A549 (cell line): ENCODE measurements at regions not wholly inside any gene's neighbourhood (a gene's known extent, or its start where the extent isn't known, plus 50 kb on each side); places are given as distances from the start of the nearest gene placed in this dataset.

Experiments
- ATAC-seq, 2 experiments: fragments of 200-7000 bp in 1 of 2; fragments of >200 bp in 1 of 2; cut with Nextera tagmentation in 1 of 2; cut with Tn5 transposase in 1 of 2; 3 replicates each; pipeline versions ENCODE4 v1.8.0 to v1.9.1; 2018 to 2020; ENCODE audit warnings: mild to moderate bottlenecking in 1 of 2, moderate library complexity in 1 of 2
- CTCF ChIA-PET: fragments of 300-600 bp; sonication (Branson Sonifier 250); formaldehyde crosslinking; extraction: SDS; loops from one replicate; lab custom pipeline; 2021; ENCODE audit warnings: antibody characterized with exemption, inconsistent platforms; lab: Yijun Ruan, JAX
- POLR2A ChIA-PET: fragments of 350-600 bp; formaldehyde crosslinking; extraction: SDS; loops from one replicate; lab custom pipeline; 2021; ENCODE audit warnings: antibody characterized with exemption, inconsistent platforms; lab: Yijun Ruan, JAX
- DNase-seq, 2 experiments: peaks; one replicate each; pipeline versions ENCODE4 v3.0.0 to v3.0.0-alpha.2; 2011 to 2016; ENCODE audit warnings: low read depth in 1 of 2, low spot score in 1 of 2
- FAIRE-seq: peaks from 2 replicates; lab custom pipeline; 2011; peaks lifted over from hg19 to GRCh38; lab: Jason Lieb, UNC
- H3K27ac ChIP-seq, 2 experiments: fragments of >200 bp; sonication (Bioruptor Twin); formaldehyde crosslinking; 3 replicates each; pipeline ENCODE4 v1.5.1; 2016 to 2017
- H3K4me1 ChIP-seq: fragments of >200 bp; sonication (Bioruptor Twin); formaldehyde crosslinking; 3 replicates; pipeline ENCODE4 v1.6.1; 2016
- H3K4me2 ChIP-seq: fragments of >200 bp; sonication (Bioruptor Twin); formaldehyde crosslinking; 3 replicates; pipeline ENCODE4 v1.6.1; 2016
- H3K4me3 ChIP-seq: fragments of >200 bp; sonication (Bioruptor Twin); formaldehyde crosslinking; 3 replicates; pipeline ENCODE4 v1.5.1; 2016
- H3K9me3 ChIP-seq: fragments of >200 bp; sonication (Bioruptor Twin); formaldehyde crosslinking; 3 replicates; pipeline ENCODE4 v1.6.1; 2016
- ATOH8 ChIP-seq: fragments of 250-450 bp; sonication (Bioruptor Pico); IDR thresholded peaks from 2 replicates; pipeline ENCODE4 v1.5.0; 2020; ENCODE audit warnings: low read depth, mild to moderate bottlenecking, moderate library complexity
- BHLHE40 ChIP-seq: IDR thresholded peaks from 2 replicates; pipeline ENCODE4 v1.6.1; 2012; ENCODE audit warnings: low read depth, low read length, inconsistent platforms
- CBX8 ChIP-seq: fragments of 200-600 bp; sonication (generic); IDR thresholded peaks from 2 replicates; pipeline ENCODE4 v1.6.1; 2016
- CHD2 ChIP-seq: fragments of 150-350 bp; IDR thresholded peaks from 2 replicates; pipeline ENCODE4 v1.6.1; 2014; ENCODE audit warnings: low read length; ENCODE audit not compliant: partially characterized antibody
- CHD4 ChIP-seq: fragments of 200-600 bp; sonication (generic); IDR thresholded peaks from 2 replicates; pipeline ENCODE4 v1.6.1; 2016; ENCODE audit warnings: antibody characterized with exemption, mild to moderate bottlenecking, borderline replicate concordance
- ESRRA ChIP-seq: fragments of 150-350 bp; IDR thresholded peaks from 2 replicates; pipeline ENCODE4 v1.6.1; 2014; ENCODE audit warnings: mild to moderate bottlenecking, low read length, borderline replicate concordance
- GATA3 ChIP-seq: IDR thresholded peaks from 2 replicates; pipeline ENCODE4 v1.6.1; 2012; ENCODE audit warnings: borderline replicate concordance
- HDAC2 ChIP-seq: fragments of 200-600 bp; sonication (generic); IDR thresholded peaks from 2 replicates; pipeline ENCODE4 v1.6.1; 2016
- HMGXB4 ChIP-seq: fragments of 250-450 bp; sonication (Bioruptor Pico); IDR thresholded peaks from 2 replicates; pipeline ENCODE4 v1.5.0; 2021; ENCODE audit warnings: mild to moderate bottlenecking, moderate library complexity, borderline replicate concordance
- KDM1A ChIP-seq: fragments of 200-600 bp; sonication (generic); IDR thresholded peaks from 2 replicates; pipeline ENCODE4 v1.6.1; 2016; ENCODE audit warnings: low read depth, mild to moderate bottlenecking
- KDM5A ChIP-seq: fragments of 200-600 bp; sonication (generic); IDR thresholded peaks from 2 replicates; pipeline ENCODE4 v1.6.1; 2016; ENCODE audit warnings: antibody characterized with exemption, mild to moderate bottlenecking
- NFE2L2 ChIP-seq: fragments of 150-350 bp; conservative IDR thresholded peaks from 2 replicates; pipeline ENCODE4 v1.6.1; 2014; ENCODE audit warnings: low read length
- POLR2A ChIP-seq: IDR thresholded peaks from 2 replicates; pipeline ENCODE4 v1.6.1; 2012; ENCODE audit warnings: mild to moderate bottlenecking, low read length
- RARB ChIP-seq: fragments of 250-450 bp; sonication (Bioruptor Pico); IDR thresholded peaks from 2 replicates; pipeline ENCODE4 v1.8.0; 2021; ENCODE audit warnings: mild to moderate bottlenecking, moderate library complexity
- SMC3 ChIP-seq: fragments of >200 bp; sonication (Bioruptor Twin); formaldehyde crosslinking; IDR thresholded peaks from 3 replicates; pipeline ENCODE4 v1.6.1; 2018; ENCODE audit warnings: inconsistent platforms
- USF2 ChIP-seq: fragments of 450-650 bp; IDR thresholded peaks from 2 replicates; pipeline ENCODE4 v1.6.1; 2014; ENCODE audit warnings: antibody characterized with exemption
- ZC3H11A ChIP-seq: fragments of 450-650 bp; IDR thresholded peaks from 2 replicates; pipeline ENCODE4 v1.6.1; 2014; ENCODE audit warnings: antibody characterized with exemption, mild to moderate bottlenecking
- ZFP36 ChIP-seq: fragments of 450-650 bp; IDR thresholded peaks from 2 replicates; pipeline ENCODE4 v1.6.1; 2014; ENCODE audit warnings: borderline replicate concordance; ENCODE audit not compliant: partially characterized antibody
- ZNF302 ChIP-seq: fragments of 250-450 bp; sonication (Bioruptor Pico); IDR thresholded peaks from 2 replicates; pipeline ENCODE4 v1.9.0; 2021; ENCODE audit warnings: inconsistent platforms, mild to moderate bottlenecking, moderate library complexity
- WGBS: methylation state at CpG from one replicate; pipeline ENCODE4 v1.1.6; 2017; ENCODE audit errors: missing lambda C conversion rate; 5-methylcytosine and 5-hydroxymethylcytosine counted together
- TF ChIP-seq, protein P1 (sequence below): fragments of 150-350 bp; IDR thresholded peaks from 2 replicates; pipeline ENCODE4 v1.6.1; 2014; ENCODE audit warnings: low read depth, mild to moderate bottlenecking, low read length
- TF ChIP-seq, protein P2 (sequence below): fragments of >200 bp; sonication (Bioruptor Twin); formaldehyde crosslinking; IDR thresholded peaks from 3 replicates; pipeline ENCODE4 v1.5.1; 2016

GRCh38 chr13:56271686-56272085 is 869.0 kb upstream of the PRR20A start:
- ChIA-PET POLR2A (no interaction called here), CTCF (no interaction called here)
- TF ChIP-seq CBX8 (no peak), SMC3 (no peak), KDM1A (no peak), ATOH8 (CRISPR knock-in tag) (no peak), GATA3 (no peak), HMGXB4 (no peak), KDM5A (no peak), ZFP36 (no peak), CHD2 (no peak), NFE2L2 (no peak), USF2 (no peak), RARB (CRISPR knock-in tag) (no peak), POLR2A (no peak)
- TF ChIP-seq, protein P1, sequence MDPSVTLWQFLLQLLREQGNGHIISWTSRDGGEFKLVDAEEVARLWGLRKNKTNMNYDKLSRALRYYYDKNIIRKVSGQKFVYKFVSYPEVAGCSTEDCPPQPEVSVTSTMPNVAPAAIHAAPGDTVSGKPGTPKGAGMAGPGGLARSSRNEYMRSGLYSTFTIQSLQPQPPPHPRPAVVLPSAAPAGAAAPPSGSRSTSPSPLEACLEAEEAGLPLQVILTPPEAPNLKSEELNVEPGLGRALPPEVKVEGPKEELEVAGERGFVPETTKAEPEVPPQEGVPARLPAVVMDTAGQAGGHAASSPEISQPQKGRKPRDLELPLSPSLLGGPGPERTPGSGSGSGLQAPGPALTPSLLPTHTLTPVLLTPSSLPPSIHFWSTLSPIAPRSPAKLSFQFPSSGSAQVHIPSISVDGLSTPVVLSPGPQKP: no peak
- TF ChIP-seq, protein P2, sequence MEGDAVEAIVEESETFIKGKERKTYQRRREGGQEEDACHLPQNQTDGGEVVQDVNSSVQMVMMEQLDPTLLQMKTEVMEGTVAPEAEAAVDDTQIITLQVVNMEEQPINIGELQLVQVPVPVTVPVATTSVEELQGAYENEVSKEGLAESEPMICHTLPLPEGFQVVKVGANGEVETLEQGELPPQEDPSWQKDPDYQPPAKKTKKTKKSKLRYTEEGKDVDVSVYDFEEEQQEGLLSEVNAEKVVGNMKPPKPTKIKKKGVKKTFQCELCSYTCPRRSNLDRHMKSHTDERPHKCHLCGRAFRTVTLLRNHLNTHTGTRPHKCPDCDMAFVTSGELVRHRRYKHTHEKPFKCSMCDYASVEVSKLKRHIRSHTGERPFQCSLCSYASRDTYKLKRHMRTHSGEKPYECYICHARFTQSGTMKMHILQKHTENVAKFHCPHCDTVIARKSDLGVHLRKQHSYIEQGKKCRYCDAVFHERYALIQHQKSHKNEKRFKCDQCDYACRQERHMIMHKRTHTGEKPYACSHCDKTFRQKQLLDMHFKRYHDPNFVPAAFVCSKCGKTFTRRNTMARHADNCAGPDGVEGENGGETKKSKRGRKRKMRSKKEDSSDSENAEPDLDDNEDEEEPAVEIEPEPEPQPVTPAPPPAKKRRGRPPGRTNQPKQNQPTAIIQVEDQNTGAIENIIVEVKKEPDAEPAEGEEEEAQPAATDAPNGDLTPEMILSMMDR: no peak
- 5% methylated on average over 1 of the region's 1 CpG for WGBS
- H3K27ac ChIP-seq: no peak overlapping the region
- FAIRE-seq (no peak), ATAC-seq (no peak), DNase-seq (no peak)
- H3K9me3 ChIP-seq: no peaks in the 10 kb centered on the region
- no peak overlapping the region for H3K4me2 ChIP-seq
- no peak overlapping the region for H3K4me3 ChIP-seq
- H3K4me1 ChIP-seq: no peaks in the 10 kb centered on the region

- H3K4me3 ChIP-seq: no peak overlapping the region
- no peak for ATAC-seq
- H3K4me2 ChIP-seq: no peak overlapping the region
- no peak for FAIRE-seq
- no peaks in the 10 kb centered on the region for H3K9me3 ChIP-seq
- DNase-seq: no peak
- no peak overlapping the region for H3K27ac ChIP-seq
- no peak for TF ChIP-seq ZC3H11A
- TF ChIP-seq HDAC2: no peak
- no peak for TF ChIP-seq SMC3
- no peak for TF ChIP-seq BHLHE40
- TF ChIP-seq CHD4: no peak
- no peak for TF ChIP-seq ZNF302 (CRISPR knock-in tag)
- TF ChIP-seq ESRRA: no peak
- no peak for TF ChIP-seq GATA3
- ChIA-PET CTCF (no interaction called here), POLR2A (no interaction called here)
- WGBS: 3% methylated on average over 4 of the region's 4 CpGs
- no peaks in the 10 kb centered on the region for H3K4me1 ChIP-seq
Observed at GRCh38 chr13:56283262-56283828, 857.4 kb upstream of the PRR20A start.
